Heart right ventricle (tissue), 16 donors: ENCODE measurements at regions not wholly inside any gene's neighbourhood (a gene's known extent, or its start where the extent isn't known, plus 50 kb on each side); places are given as distances from the start of the nearest gene placed in this dataset.

Experiments used
- ATAC-seq, 8 donors: fragments of 200-7000 bp; cut with Tn5 transposase; one replicate each; pipeline ENCODE4 v1.9.1; 2020; ENCODE audit warnings: mild to moderate bottlenecking in 8 of 8, moderate library complexity in 8 of 8, moderate number of reproducible peaks in 1 of 8
- DNase-seq, 2 donors: peaks; one replicate each; pipeline ENCODE4 v3.0.0-alpha.2; 2020
- H3K27ac ChIP-seq, 10 donors: fragments of 200-600 bp; sonication (generic) in 2 of 10; one replicate each; pipeline versions ENCODE4 v1.5.0 to v1.8.0; 2020 to 2022; ENCODE audit warnings: mild to moderate bottlenecking in 3 of 10
- H3K27me3 ChIP-seq, 7 donors: fragments of 200-600 bp; one replicate each; pipeline ENCODE4 v1.8.0; 2021 to 2022; ENCODE audit warnings: mild to moderate bottlenecking in 2 of 7
- H3K36me3 ChIP-seq, 9 donors: fragments of 200-600 bp; sonication (generic) in 1 of 9; one replicate each; pipeline versions ENCODE4 v1.5.0 to v1.8.0; 2020 to 2022; ENCODE audit warnings: mild to moderate bottlenecking in 2 of 9
- H3K4me1 ChIP-seq, 9 donors: fragments of 200-600 bp; sonication (generic) in 1 of 9; one replicate each; pipeline versions ENCODE4 v1.5.0 to v1.8.0; 2020 to 2022; ENCODE audit warnings: mild to moderate bottlenecking in 4 of 9
- H3K4me3 ChIP-seq, 10 donors: fragments of 200-600 bp; sonication (generic) in 2 of 10; one replicate each; pipeline versions ENCODE4 v1.5.0 to v1.8.0; 2020 to 2022; ENCODE audit warnings: mild to moderate bottlenecking in 7 of 10, moderate library complexity in 2 of 10
- H3K9me3 ChIP-seq, 11 donors: fragments of 200-600 bp in 10 of 11; sonication (generic) in 2 of 11; one replicate each; pipeline versions ENCODE4 v1.5.0 to v1.8.0; 2013 to 2022; ENCODE audit warnings: mild to moderate bottlenecking in 2 of 11, control low read depth in 1 of 11, moderate library complexity in 1 of 11
- WGBS, 2 donors: extraction: QIAGEN DNeasy Blood & Tissue Kit; methylation state at CpG; one replicate each; pipeline ENCODE4 v1.1.7; 2013; ENCODE audit warnings: inconsistent platforms in 1 of 2; 5-methylcytosine and 5-hydroxymethylcytosine counted together
- intact Hi-C, 10 donors: fragments of 100-400 bp; cut with DNase I; formaldehyde crosslinking; loops; one replicate each; pipeline versions ENCODE4 v1.11.1 to v1.14.2; 2022
- TF ChIP-seq, protein P1 (sequence below), 9 donors: fragments of 200-600 bp; sonication (generic) in 2 of 9; IDR thresholded peaks; one replicate each; pipeline versions ENCODE4 v1.5.0 to v1.8.0; 2021 to 2022; ENCODE audit warnings: antibody characterized with exemption in 9 of 9, mild to moderate bottlenecking in 5 of 9, moderate library complexity in 1 of 9
- donor health status: Arrhythmogenic right ventricular cardiomyopathy.
- donor health status: ischemic (EF 13 %, LVEDD 7.1; RV severe dilation, severe dysfunction).
- donor health status: healthy with polysubstance abuse.
- donor health status: DM: no; HTN: yes; CAD: no.
- donor health status: DM: no; HTN: no; CAD: no.
- donor health status: ischemic (EF 25% LVEDD 6.9; RV normal size, moderate dysfunction).
- donor health status: ischemic (EF 25% LVEDD 5.7; RV mildly dilated, moderate dysfunction).
- donor health status: healthy.
- donor health status: DM: yes; HTN: yes; CAD: no.
- donor health status: Ischemic cardiomyopathy.
- donor health status: ischemic (EF 35%, LVEDD 5.7; RV mildly dilated, moderate dysfunction).
- donor health status: nonischemic (EF 11% LVEDD 7.7; RV severe dilation, severe dysfunction).
- donor health status: DM: yes; HTN: yes; CAD: no.
- donor health status: PGD.
- donor health status: ischemic (EF 29% LVEDD 5.4; RV normal size, mild dysfunction).
- donor health status: nonischemic (EF 23%, LVEDD 6.1; RV moderate dilation, normal function).

DNA sequence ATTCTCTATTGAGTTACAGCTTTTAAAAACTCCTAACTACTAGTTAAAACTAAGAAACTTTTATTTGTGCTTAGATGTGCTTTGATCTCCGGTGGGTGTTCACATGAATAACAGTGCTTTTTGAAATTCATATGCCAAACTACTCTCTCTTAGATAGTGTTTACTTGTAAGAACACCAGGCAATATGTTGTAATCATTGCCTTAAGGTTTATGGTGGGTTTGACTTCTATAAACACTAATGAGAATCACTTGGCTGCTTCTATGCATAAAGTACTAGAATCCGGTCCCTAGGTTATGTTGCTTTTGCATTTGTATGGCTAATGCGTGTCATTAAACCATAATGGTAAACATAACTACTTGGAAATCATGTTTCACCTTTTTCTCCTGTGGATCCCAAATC lies 203.9 kb upstream of the VSTM2A start:
- H3K27me3 ChIP-seq: no peaks in the 10 kb centered on the region
- H3K27ac ChIP-seq: no peak overlapping the region
- no peak for DNase-seq
- H3K9me3 ChIP-seq: peaks cover 0 to 13% (median 0%) of the 10 kb centered on the region in 11 donors
- TF ChIP-seq, protein P1, sequence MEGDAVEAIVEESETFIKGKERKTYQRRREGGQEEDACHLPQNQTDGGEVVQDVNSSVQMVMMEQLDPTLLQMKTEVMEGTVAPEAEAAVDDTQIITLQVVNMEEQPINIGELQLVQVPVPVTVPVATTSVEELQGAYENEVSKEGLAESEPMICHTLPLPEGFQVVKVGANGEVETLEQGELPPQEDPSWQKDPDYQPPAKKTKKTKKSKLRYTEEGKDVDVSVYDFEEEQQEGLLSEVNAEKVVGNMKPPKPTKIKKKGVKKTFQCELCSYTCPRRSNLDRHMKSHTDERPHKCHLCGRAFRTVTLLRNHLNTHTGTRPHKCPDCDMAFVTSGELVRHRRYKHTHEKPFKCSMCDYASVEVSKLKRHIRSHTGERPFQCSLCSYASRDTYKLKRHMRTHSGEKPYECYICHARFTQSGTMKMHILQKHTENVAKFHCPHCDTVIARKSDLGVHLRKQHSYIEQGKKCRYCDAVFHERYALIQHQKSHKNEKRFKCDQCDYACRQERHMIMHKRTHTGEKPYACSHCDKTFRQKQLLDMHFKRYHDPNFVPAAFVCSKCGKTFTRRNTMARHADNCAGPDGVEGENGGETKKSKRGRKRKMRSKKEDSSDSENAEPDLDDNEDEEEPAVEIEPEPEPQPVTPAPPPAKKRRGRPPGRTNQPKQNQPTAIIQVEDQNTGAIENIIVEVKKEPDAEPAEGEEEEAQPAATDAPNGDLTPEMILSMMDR (IDR thresholded peaks at IDR 0.05): no peak
- no peak overlapping the region for H3K4me3 ChIP-seq
- H3K36me3 ChIP-seq: no peaks in the 10 kb centered on the region
- 88 to 91% methylated on average over 3 of the region's 3 CpGs for WGBS, 2 donors
- intact Hi-C loops: loop anchor here in 2 of 10 donors (10.0 kb wide), 1 partner anchor 94 kb away; no protein-coding TSS in a partner anchor
- no peak for ATAC-seq
- no peaks in the 10 kb centered on the region for H3K4me1 ChIP-seq

GRCh38 chr7:54339073-54339472 lies 203.1 kb upstream of the VSTM2A start:
- peaks cover 0 to 17% (median 0%) of the 10 kb centered on the region in 11 donors for H3K9me3 ChIP-seq
- H3K27me3 ChIP-seq: no peaks in the 10 kb centered on the region
- no peak overlapping the region for H3K27ac ChIP-seq
- 45 to 53% methylated on average over 4 of the region's 4 CpGs for WGBS, 2 donors
- TF ChIP-seq, protein P1 (IDR thresholded peaks at IDR 0.05): no peak
- H3K4me1 ChIP-seq: no peaks in the 10 kb centered on the region
- peak in 1 of 2 donors; percentile 35 for DNase-seq
- peak in 7 of 8 donors; percentile 55 to 87 (median 78) for ATAC-seq
- no peak overlapping the region for H3K4me3 ChIP-seq
- H3K36me3 ChIP-seq: no peaks in the 10 kb centered on the region
- intact Hi-C loops: loop anchor here in 2 of 10 donors (10.0 kb wide), 1 partner anchor 94 kb away; no protein-coding TSS in a partner anchor

DNA sequence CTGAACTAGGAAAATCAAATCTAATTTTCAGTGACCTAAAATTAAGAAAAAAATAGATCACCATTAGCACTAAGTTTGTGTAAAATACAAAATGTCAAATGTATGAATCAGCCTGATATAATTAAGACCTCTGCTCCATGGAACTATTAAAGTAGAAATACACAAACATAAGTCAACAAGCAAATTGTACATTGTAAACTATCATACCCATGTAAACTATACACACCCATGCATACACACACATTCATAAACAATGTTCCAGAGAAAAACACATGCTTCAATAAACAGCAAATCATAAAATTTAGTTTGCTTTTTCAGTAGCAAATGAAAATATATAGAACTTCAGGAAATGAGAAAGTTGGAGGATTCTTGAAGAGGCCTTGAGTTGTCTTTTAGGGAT lies 199.7 kb upstream of the VSTM2A start:
- no peaks in the 10 kb centered on the region for H3K4me1 ChIP-seq
- H3K36me3 ChIP-seq: no peaks in the 10 kb centered on the region
- no peak for ATAC-seq
- DNase-seq: no peak
- H3K9me3 ChIP-seq: peaks cover 0 to 14% (median 0%) of the 10 kb centered on the region in 11 donors
- H3K27ac ChIP-seq: no peak overlapping the region
- H3K4me3 ChIP-seq: no peak overlapping the region
- intact Hi-C loops: loop anchor here in 2 of 10 donors (1.0 to 10.0 kb wide), 2 partner anchors 10 to 108 kb away; no protein-coding TSS in a partner anchor
- no peaks in the 10 kb centered on the region for H3K27me3 ChIP-seq
- TF ChIP-seq, protein P1 (IDR thresholded peaks at IDR 0.05): no peak

DNA sequence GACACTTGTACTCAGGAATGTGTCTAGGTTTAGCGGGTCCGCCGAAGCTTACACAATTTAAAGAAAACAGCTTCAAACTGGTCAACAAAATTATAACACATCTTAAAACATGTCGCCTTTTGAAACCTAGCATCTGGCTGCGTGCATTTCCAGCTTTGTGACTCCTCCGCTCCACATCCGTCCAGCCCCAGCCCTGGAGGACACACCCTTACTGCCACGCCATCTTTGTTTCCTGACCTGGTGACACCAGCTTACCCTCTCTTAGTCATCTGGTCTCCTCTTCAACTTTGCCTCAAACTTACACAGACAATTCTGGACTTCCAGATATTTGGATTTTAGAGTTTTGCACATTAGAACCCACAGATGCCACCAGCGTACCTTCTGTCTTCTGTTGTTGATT lies 198.7 kb upstream of the VSTM2A start:
- ATAC-seq: no peak
- Histone ChIP-seq H3K9me3 (peaks cover 0 to 10% (median 0%) of the 10 kb centered on the region in 11 donors), H3K27ac (no peak overlapping the region), H3K36me3 (no peaks in the 10 kb centered on the region), H3K27me3 (no peaks in the 10 kb centered on the region), H3K4me3 (no peak overlapping the region), H3K4me1 (no peaks in the 10 kb centered on the region)
- no peak for DNase-seq
- 90 to 94% methylated on average over 9 of the region's 9 CpGs for WGBS, 2 donors
- intact Hi-C loops: loop anchor here in 1 of 10 donors (10.0 kb wide), 1 partner anchor 109 kb away; no protein-coding TSS in a partner anchor
- TF ChIP-seq, protein P1 (IDR thresholded peaks at IDR 0.05): no peak
